ENCODE measurements at regions not wholly inside any gene's neighbourhood (a gene's known extent, or its start where the extent isn't known, plus 50 kb on each side); places are given as distances from the start of the nearest gene placed in this dataset.

GRCh38 chr1:98369463-98369862 is 292.1 kb upstream of the SNX7 start:
- TF ChIP-seq, protein P1, sequence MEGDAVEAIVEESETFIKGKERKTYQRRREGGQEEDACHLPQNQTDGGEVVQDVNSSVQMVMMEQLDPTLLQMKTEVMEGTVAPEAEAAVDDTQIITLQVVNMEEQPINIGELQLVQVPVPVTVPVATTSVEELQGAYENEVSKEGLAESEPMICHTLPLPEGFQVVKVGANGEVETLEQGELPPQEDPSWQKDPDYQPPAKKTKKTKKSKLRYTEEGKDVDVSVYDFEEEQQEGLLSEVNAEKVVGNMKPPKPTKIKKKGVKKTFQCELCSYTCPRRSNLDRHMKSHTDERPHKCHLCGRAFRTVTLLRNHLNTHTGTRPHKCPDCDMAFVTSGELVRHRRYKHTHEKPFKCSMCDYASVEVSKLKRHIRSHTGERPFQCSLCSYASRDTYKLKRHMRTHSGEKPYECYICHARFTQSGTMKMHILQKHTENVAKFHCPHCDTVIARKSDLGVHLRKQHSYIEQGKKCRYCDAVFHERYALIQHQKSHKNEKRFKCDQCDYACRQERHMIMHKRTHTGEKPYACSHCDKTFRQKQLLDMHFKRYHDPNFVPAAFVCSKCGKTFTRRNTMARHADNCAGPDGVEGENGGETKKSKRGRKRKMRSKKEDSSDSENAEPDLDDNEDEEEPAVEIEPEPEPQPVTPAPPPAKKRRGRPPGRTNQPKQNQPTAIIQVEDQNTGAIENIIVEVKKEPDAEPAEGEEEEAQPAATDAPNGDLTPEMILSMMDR (IDR thresholded peaks at IDR 0.05; ENCODE audit: insufficient read depth, low read depth, low read length, missing control alignments), result no peak
- no peak for DNase-seq (ENCODE audit: low read depth)
- H3K4me3 ChIP-seq (ENCODE audit: low read depth, low read length), result no peak overlapping the region

- DNase-seq (ENCODE audit: low read depth), result no peak
- TF ChIP-seq, protein P1 (IDR thresholded peaks at IDR 0.05; ENCODE audit: insufficient read depth, low read depth, low read length, missing control alignments), result no peak
- no peak overlapping the region for H3K4me3 ChIP-seq (ENCODE audit: low read depth, low read length)
Measured at GRCh38 chr1:98368995-98369394, 292.5 kb upstream of the SNX7 start.

DNA sequence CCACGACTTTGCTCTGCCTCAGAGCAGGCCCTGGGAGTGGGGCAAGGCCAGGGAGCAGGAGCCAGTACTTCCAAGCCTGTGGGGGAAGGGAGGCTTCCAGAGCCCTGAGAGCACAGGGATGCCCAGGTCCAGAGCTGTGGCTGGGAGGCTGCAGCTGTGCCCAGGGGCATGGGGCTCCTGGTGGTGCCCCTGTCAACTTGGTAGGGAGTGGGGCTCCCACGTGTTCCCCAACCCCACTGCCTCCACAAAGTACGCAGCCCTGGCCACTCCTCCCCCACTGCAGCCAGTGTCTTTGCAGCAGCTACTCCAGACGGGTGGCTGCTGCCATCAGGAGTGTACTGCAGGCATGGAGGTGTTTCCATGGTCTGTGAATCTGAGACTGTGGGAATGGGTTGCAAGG is 294.1 kb upstream of the SNX7 start:
- DNase-seq (ENCODE audit: low read depth), result no peak
- TF ChIP-seq, protein P1 (IDR thresholded peaks at IDR 0.05; ENCODE audit: insufficient read depth, low read depth, low read length, missing control alignments), result no peak
- no peak overlapping the region for H3K4me3 ChIP-seq (ENCODE audit: low read depth, low read length)

DNA sequence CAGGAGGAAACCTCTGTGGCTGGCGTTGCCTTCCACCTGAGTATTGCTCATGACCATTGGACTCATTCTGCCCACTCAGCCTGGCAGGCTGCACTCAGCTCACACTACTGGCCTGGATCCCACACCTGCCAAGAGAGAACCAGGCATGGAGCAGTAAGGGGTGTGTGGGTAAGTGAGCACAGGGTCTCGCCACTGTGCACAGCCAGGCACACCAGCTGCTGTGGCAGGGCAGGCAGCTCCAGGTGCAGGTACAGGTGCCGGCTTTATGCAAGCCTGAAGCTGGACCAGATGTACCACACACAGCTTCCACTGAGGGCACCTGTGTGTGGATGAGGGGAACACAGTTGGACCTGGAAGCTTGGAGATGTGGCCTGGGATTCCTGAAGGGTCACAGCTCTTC is 295.2 kb upstream of the SNX7 start:
- no peak for DNase-seq (ENCODE audit: low read depth)
- TF ChIP-seq, protein P1 (IDR thresholded peaks at IDR 0.05; ENCODE audit: insufficient read depth, low read depth, low read length, missing control alignments), result no peak
- H3K4me3 ChIP-seq (ENCODE audit: low read depth, low read length), result no peak overlapping the region

- H3K4me3 ChIP-seq (ENCODE audit: low read depth, low read length), result no peak overlapping the region
- DNase-seq (ENCODE audit: low read depth), result no peak
- TF ChIP-seq, protein P1 (IDR thresholded peaks at IDR 0.05; ENCODE audit: insufficient read depth, low read depth, low read length, missing control alignments), result no peak
Measured at GRCh38 chr1:98364544-98364943, 297.0 kb upstream of the SNX7 start.

- DNase-seq (ENCODE audit: low read depth), result no peak
- H3K4me3 ChIP-seq (ENCODE audit: low read depth, low read length), result no peak overlapping the region
- TF ChIP-seq, protein P1 (IDR thresholded peaks at IDR 0.05; ENCODE audit: insufficient read depth, low read depth, low read length, missing control alignments), result no peak
Measured at GRCh38 chr1:98360864-98361263, 300.7 kb upstream of the SNX7 start.

DNA sequence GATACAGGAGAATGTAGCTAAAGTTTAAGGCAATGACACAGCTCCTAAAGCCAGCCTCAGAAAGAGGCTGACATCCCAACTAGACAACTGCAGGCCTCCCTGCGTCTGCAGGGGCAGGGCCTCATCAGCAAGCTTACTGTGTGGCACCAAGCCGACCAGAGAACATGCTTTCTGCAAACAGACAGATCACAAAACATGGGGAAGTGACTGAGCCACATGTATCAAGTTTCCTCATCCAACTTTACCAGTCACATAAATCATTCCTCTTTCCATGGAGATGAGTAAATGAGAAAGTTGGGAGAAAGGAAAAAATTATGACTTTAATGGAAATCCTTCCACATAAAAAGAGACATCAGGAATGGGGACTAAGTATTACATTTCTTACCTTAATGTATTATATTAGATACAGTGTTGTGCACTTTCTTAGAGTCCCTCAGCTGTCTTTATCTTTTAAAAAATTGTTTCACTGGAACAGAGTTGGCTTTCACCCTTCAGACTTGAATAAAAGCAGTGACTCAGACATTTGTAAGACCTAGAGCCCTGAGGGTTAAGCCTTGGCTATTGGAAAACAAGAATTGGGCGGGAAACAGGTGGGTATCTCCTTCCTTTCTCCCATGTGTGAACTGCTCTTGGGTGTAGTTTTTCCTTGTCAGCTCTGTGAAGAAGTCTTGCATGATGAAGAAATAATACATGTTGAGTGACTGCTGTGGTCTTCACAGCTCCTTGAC is 305.7 kb upstream of the SNX7 start:
- TF ChIP-seq, protein P1 (IDR thresholded peaks at IDR 0.05; ENCODE audit: insufficient read depth, low read depth, low read length, missing control alignments), result no peak
- H3K4me3 ChIP-seq (ENCODE audit: low read depth, low read length), result no peak overlapping the region
- no peak for DNase-seq (ENCODE audit: low read depth)

Data from GM12865 (cell line).